ENCODE measurements at regions not wholly inside any gene's neighbourhood (a gene's known extent, or its start where the extent isn't known, plus 50 kb on each side); places are given as distances from the start of the nearest gene placed in this dataset.

GRCh38 chr2:460861-461260 lies 173.0 kb upstream of the ALKAL2 start:
- no peak overlapping the region for H3K4me3 ChIP-seq
- DNase-seq = no peak
- intact Hi-C loops (cut with DNase I) = no loop called here
- TF ChIP-seq CTCF (IDR thresholded peaks at IDR 0.05) = no peak
- H3K9me3 ChIP-seq = no peaks in the 10 kb centered on the region
- no peaks in the 10 kb centered on the region for H3K4me1 ChIP-seq
- peak; percentile 68 for ATAC-seq
- H3K27ac ChIP-seq = no peak overlapping the region
- peaks cover 9% of the 10 kb centered on the region for H3K27me3 ChIP-seq
- H3K36me3 ChIP-seq = no peaks in the 10 kb centered on the region

- no peak for DNase-seq
- H3K27me3 ChIP-seq = peaks cover 9% of the 10 kb centered on the region
- TF ChIP-seq CTCF (IDR thresholded peaks at IDR 0.05) = no peak
- ATAC-seq = no peak
- H3K9me3 ChIP-seq = no peaks in the 10 kb centered on the region
- H3K36me3 ChIP-seq = no peaks in the 10 kb centered on the region
- no peak overlapping the region for H3K27ac ChIP-seq
- intact Hi-C loops (cut with DNase I) = no loop called here
- no peak overlapping the region for H3K4me3 ChIP-seq
- H3K4me1 ChIP-seq = no peaks in the 10 kb centered on the region
Observed at GRCh38 chr2:459931-460330, 172.0 kb upstream of the ALKAL2 start.

GRCh38 chr2:458425-458815 lies 170.5 kb upstream of the ALKAL2 start:
- peaks cover 4% of the 10 kb centered on the region for H3K27me3 ChIP-seq
- DNase-seq (no peak), ATAC-seq (no peak)
- intact Hi-C loops (cut with DNase I) = no loop called here
- no peak for TF ChIP-seq CTCF (IDR thresholded peaks at IDR 0.05)
- H3K27ac ChIP-seq = no peak overlapping the region
- no peaks in the 10 kb centered on the region for H3K9me3 ChIP-seq
- no peaks in the 10 kb centered on the region for H3K36me3 ChIP-seq
- no peaks in the 10 kb centered on the region for H3K4me1 ChIP-seq
- H3K4me3 ChIP-seq = no peak overlapping the region

GRCh38 chr2:457792-458424 lies 170.0 kb upstream of the ALKAL2 start:
- no peak for TF ChIP-seq CTCF (IDR thresholded peaks at IDR 0.05)
- H3K4me1 ChIP-seq = no peaks in the 10 kb centered on the region
- intact Hi-C loops (cut with DNase I) = no loop called here
- H3K27me3 ChIP-seq = peaks cover 4% of the 10 kb centered on the region
- no peak overlapping the region for H3K4me3 ChIP-seq
- no peak overlapping the region for H3K27ac ChIP-seq
- DNase-seq (no peak), ATAC-seq (no peak)
- no peaks in the 10 kb centered on the region for H3K9me3 ChIP-seq
- no peaks in the 10 kb centered on the region for H3K36me3 ChIP-seq

- ATAC-seq (no peak), DNase-seq (no peak)
- H3K4me1 ChIP-seq = no peaks in the 10 kb centered on the region
- peaks cover 4% of the 10 kb centered on the region for H3K27me3 ChIP-seq
- no peaks in the 10 kb centered on the region for H3K36me3 ChIP-seq
- H3K4me3 ChIP-seq = no peak overlapping the region
- H3K9me3 ChIP-seq = no peaks in the 10 kb centered on the region
- TF ChIP-seq CTCF (IDR thresholded peaks at IDR 0.05) = no peak
- no peak overlapping the region for H3K27ac ChIP-seq
- intact Hi-C loops (cut with DNase I) = no loop called here
Observed at GRCh38 chr2:457262-457661, 169.4 kb upstream of the ALKAL2 start.

- no peak for TF ChIP-seq CTCF (IDR thresholded peaks at IDR 0.05)
- no peaks in the 10 kb centered on the region for H3K27me3 ChIP-seq
- no peak overlapping the region for H3K27ac ChIP-seq
- no peaks in the 10 kb centered on the region for H3K36me3 ChIP-seq
- DNase-seq (no peak), ATAC-seq (no peak)
- intact Hi-C loops (cut with DNase I) = no loop called here
- H3K9me3 ChIP-seq = no peaks in the 10 kb centered on the region
- no peak overlapping the region for H3K4me3 ChIP-seq
- H3K4me1 ChIP-seq = no peaks in the 10 kb centered on the region
Observed at GRCh38 chr2:455913-456312, 168.0 kb upstream of the ALKAL2 start.

All from upper lobe of right lung (tissue), 1 donor.